Caco-2 (cell line): ENCODE measurements at regions not wholly inside any gene's neighbourhood (a gene's known extent, or its start where the extent isn't known, plus 50 kb on each side); places are given as distances from the start of the nearest gene placed in this dataset.

Experiments used
- BruUV-seq: library from RNA; stranded (reverse); fragments of 400-500 nt; replicated peaks from 2 replicates; lab custom pipeline; 2021; lab: Mats Ljungman, UMichigan
- CTCF ChIA-PET: fragments of 300-600 bp; sonication (Branson Sonifier 250); formaldehyde crosslinking; loops from one replicate; lab custom pipeline; 2022; ENCODE audit warnings: antibody characterized with exemption; lab: Charles Lee
- POLR2A ChIA-PET: fragments of 300-600 bp; sonication (Branson Sonifier 250); formaldehyde crosslinking; loops from one replicate; lab custom pipeline; 2022; ENCODE audit warnings: antibody characterized with exemption; lab: Charles Lee
- DNase-seq, 2 experiments: peaks; one replicate each; pipeline versions ENCODE4 v3.0.0 to v3.0.0-alpha.2; 2020 to 2022
- H3K27me3 ChIP-seq: replicated peaks from 2 replicates; pipeline ENCODE4 v1.6.0; 2011; ENCODE audit warnings: low read length; ENCODE audit not compliant: control insufficient read depth, insufficient read depth
- H3K36me3 ChIP-seq: 2 replicates; pipeline ENCODE4 v1.5.1; 2011; ENCODE audit warnings: low read length; ENCODE audit not compliant: control insufficient read depth, insufficient read depth
- H3K4me1 ChIP-seq: fragments of 250-450 bp; sonication (Bioruptor Pico); 2 replicates; pipeline ENCODE4 v1.5.1; 2020; ENCODE audit warnings: mild to moderate bottlenecking
- H3K4me3 ChIP-seq: 2 replicates; pipeline ENCODE4 v1.5.1; 2011; ENCODE audit warnings: low read depth, mild to moderate bottlenecking, control low read depth, low read length
- H3K9me3 ChIP-seq: fragments of 250-450 bp; sonication (Bioruptor Pico); 2 replicates; pipeline ENCODE4 v1.5.1; 2020; ENCODE audit warnings: mild to moderate bottlenecking, moderate library complexity
- H3K27ac Mint-ChIP-seq: one replicate; pipeline ENCODE4 v1.8.0; 2022; ENCODE audit warnings: mixed read lengths; ENCODE audit not compliant: unreplicated experiment
- H3K27me3 Mint-ChIP-seq: one replicate; pipeline ENCODE4 v1.8.0; 2022; ENCODE audit warnings: mixed read lengths; ENCODE audit not compliant: insufficient read depth, unreplicated experiment
- H3K36me3 Mint-ChIP-seq: one replicate; pipeline ENCODE4 v1.8.0; 2022; ENCODE audit warnings: mild to moderate bottlenecking, mixed read lengths; ENCODE audit not compliant: insufficient read depth, unreplicated experiment
- H3K4me1 Mint-ChIP-seq: one replicate; pipeline ENCODE4 v1.8.0; 2022; ENCODE audit warnings: low read depth, mixed read lengths; ENCODE audit not compliant: unreplicated experiment
- H3K4me3 Mint-ChIP-seq: one replicate; pipeline ENCODE4 v1.8.0; 2022; ENCODE audit warnings: mild to moderate bottlenecking, moderate library complexity, mixed read lengths; ENCODE audit not compliant: unreplicated experiment
- H3K9me3 Mint-ChIP-seq: one replicate; pipeline ENCODE4 v1.8.0; 2022; ENCODE audit warnings: mixed read lengths; ENCODE audit not compliant: unreplicated experiment
- intact Hi-C: fragments of 100-400 bp; cut with micrococcal nuclease; formaldehyde crosslinking; loops from one replicate; pipeline ENCODE4 v1.10.0; 2022; ENCODE audit not compliant: unreplicated experiment
- TF ChIP-seq, protein P1 (sequence below), 2 experiments: fragments of 200-600 bp in 1 of 2; IDR thresholded peaks; 1 replicate in 1 of 2; 2 replicates in 1 of 2; pipeline versions ENCODE4 v1.5.1 to v1.8.0; 2011 to 2022; ENCODE audit warnings: antibody characterized with exemption in 1 of 2, control low read depth in 1 of 2, inconsistent platforms in 1 of 2, low read depth in 1 of 2, low read length in 1 of 2, mild to moderate bottlenecking in 1 of 2, moderate library complexity in 1 of 2; ENCODE audit not compliant: insufficient read depth in 1 of 2, severe bottlenecking in 1 of 2, unreplicated experiment in 1 of 2

DNA sequence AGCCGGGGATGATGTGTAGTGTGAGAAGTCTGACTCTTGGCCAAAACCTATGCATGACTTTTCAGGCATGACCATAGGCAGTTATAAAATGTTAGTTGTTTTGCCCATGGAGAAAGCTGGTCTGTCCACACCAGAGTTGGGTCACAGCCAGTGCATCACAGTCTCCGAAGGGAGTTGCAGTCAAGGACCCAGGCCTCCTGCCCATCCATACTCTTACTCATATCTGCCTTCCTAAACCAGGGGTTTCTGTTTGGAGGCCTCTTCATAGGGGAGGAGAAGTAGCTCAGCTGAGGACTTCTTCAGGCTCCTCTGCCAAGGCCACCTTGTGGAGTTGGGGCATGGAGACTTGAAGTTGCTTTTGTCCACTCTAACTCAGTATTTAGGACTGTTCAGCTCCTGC, 1008.3 kb downstream of the PCDH18 start:
- Histone ChIP-seq H3K27me3 (no peaks in the 10 kb centered on the region), H3K9me3 (no peaks in the 10 kb centered on the region), H3K36me3 (no peaks in the 10 kb centered on the region), H3K4me3 (no peak overlapping the region), H3K4me1 (no peaks in the 10 kb centered on the region)
- POLR2A ChIA-PET, result no interaction called here
- CTCF ChIA-PET, result no interaction called here
- Mint-ChIP-seq H3K4me1 (no peaks in the 10 kb centered on the region), H3K27ac (no peak overlapping the region), H3K27me3 (no peaks in the 10 kb centered on the region), H3K9me3 (no peaks in the 10 kb centered on the region), H3K4me3 (no peak overlapping the region), H3K36me3 (no peaks in the 10 kb centered on the region)
- no TSS peak for BruUV-seq
- intact Hi-C loops, result no loop called here
- DNase-seq, result no peak
- TF ChIP-seq, protein P1, sequence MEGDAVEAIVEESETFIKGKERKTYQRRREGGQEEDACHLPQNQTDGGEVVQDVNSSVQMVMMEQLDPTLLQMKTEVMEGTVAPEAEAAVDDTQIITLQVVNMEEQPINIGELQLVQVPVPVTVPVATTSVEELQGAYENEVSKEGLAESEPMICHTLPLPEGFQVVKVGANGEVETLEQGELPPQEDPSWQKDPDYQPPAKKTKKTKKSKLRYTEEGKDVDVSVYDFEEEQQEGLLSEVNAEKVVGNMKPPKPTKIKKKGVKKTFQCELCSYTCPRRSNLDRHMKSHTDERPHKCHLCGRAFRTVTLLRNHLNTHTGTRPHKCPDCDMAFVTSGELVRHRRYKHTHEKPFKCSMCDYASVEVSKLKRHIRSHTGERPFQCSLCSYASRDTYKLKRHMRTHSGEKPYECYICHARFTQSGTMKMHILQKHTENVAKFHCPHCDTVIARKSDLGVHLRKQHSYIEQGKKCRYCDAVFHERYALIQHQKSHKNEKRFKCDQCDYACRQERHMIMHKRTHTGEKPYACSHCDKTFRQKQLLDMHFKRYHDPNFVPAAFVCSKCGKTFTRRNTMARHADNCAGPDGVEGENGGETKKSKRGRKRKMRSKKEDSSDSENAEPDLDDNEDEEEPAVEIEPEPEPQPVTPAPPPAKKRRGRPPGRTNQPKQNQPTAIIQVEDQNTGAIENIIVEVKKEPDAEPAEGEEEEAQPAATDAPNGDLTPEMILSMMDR (IDR thresholded peaks at IDR 0.05; ENCODE audit: insufficient read depth in 1 of 2, low read depth in 1 of 2, low read length in 1 of 2, severe bottlenecking in 1 of 2, unreplicated experiment in 1 of 2), result no peak

DNA sequence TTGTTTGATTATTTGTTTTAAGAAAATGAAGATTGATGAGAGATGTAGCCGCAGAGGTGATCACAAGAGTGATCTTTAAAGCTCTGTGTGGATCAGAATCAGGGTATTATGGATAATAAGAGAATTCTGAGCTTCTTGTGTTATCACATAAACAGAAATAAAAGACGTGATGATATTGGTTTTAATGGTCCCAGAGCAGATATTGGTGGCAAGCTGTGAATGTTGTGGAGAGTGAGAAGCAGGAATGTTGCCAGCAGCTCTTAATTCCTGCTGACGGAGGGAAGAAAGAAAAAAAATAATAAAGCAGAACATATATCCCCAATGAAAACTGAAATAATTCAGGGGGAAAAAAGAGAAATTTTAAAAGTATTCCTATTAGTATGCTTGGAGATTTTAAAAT, 1015.9 kb downstream of the PCDH18 start:
- no peaks in the 10 kb centered on the region for H3K4me1 Mint-ChIP-seq
- POLR2A ChIA-PET, result no interaction called here

DNA sequence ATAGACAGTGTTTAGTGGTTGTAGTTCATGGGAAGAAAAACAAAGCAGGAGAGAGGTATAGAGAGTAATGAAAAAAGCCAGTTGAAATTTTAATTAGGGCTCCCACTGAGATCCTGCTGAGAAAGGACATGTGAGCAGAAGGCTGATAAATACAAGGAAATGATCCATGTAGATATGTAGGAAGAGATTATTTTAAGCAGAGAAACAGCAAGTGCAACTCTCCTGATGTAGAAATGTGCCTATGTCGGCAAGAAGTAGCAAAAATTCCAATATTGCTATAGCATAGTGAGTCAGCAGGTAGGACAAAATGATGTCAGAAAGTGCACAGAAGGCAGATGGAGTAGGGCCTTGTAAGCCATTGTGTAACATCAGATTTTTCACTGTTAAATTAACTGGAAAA, 1027.3 kb downstream of the PCDH18 start:
- Mint-ChIP-seq H3K4me3 (no peak overlapping the region), H3K27me3 (peaks cover 8% of the 10 kb centered on the region), H3K9me3 (no peaks in the 10 kb centered on the region), H3K27ac (no peak overlapping the region), H3K36me3 (no peaks in the 10 kb centered on the region), H3K4me1 (no peaks in the 10 kb centered on the region)
- BruUV-seq, result no TSS peak
- ChIA-PET POLR2A (no interaction called here), CTCF (no interaction called here)
- intact Hi-C loops, result no loop called here
- H3K4me3 ChIP-seq, result no peak overlapping the region
- no peaks in the 10 kb centered on the region for H3K36me3 ChIP-seq
- TF ChIP-seq, protein P1 (IDR thresholded peaks at IDR 0.05; ENCODE audit: insufficient read depth in 1 of 2, low read depth in 1 of 2, low read length in 1 of 2, severe bottlenecking in 1 of 2, unreplicated experiment in 1 of 2), result no peak
- no peaks in the 10 kb centered on the region for H3K9me3 ChIP-seq
- no peaks in the 10 kb centered on the region for H3K27me3 ChIP-seq
- H3K4me1 ChIP-seq, result no peaks in the 10 kb centered on the region
- no peak for DNase-seq

More for the DNA sequence above, 1015.9 kb downstream of the PCDH18 start:
- no peak for DNase-seq
- no peaks in the 10 kb centered on the region for H3K9me3 ChIP-seq
- Mint-ChIP-seq H3K9me3 (no peaks in the 10 kb centered on the region), H3K36me3 (no peaks in the 10 kb centered on the region), H3K27ac (no peak overlapping the region), H3K27me3 (peaks cover 4% of the 10 kb centered on the region), H3K4me3 (no peak overlapping the region)
- no peaks in the 10 kb centered on the region for H3K27me3 ChIP-seq
- no peaks in the 10 kb centered on the region for H3K4me1 ChIP-seq
- intact Hi-C loops, result no loop called here
- TF ChIP-seq, protein P1 (IDR thresholded peaks at IDR 0.05; ENCODE audit: insufficient read depth in 1 of 2, low read depth in 1 of 2, low read length in 1 of 2, severe bottlenecking in 1 of 2, unreplicated experiment in 1 of 2), result no peak
- CTCF ChIA-PET, result no interaction called here
- no peak overlapping the region for H3K4me3 ChIP-seq
- no TSS peak for BruUV-seq
- no peaks in the 10 kb centered on the region for H3K36me3 ChIP-seq
